GM23248 (cell line): ENCODE measurements at regions not wholly inside any gene's neighbourhood (a gene's known extent, or its start where the extent isn't known, plus 50 kb on each side); places are given as distances from the start of the nearest gene placed in this dataset.

Experiments used
- DNase-seq: peaks from one replicate; pipeline ENCODE4 v3.0.0-alpha.2; 2015
- H2AFZ ChIP-seq: fragments of 200-600 bp; sonication (generic); 2 replicates; pipeline ENCODE4 v1.6.1; 2016; ENCODE audit warnings: antibody characterized with exemption
- H3F3A ChIP-seq: fragments of 200-600 bp; sonication (generic); 2 replicates; pipeline ENCODE4 v1.6.1; 2016; ENCODE audit warnings: mild to moderate bottlenecking, antibody characterized with exemption, mixed run types; ENCODE audit not compliant: insufficient read depth
- H3K27ac ChIP-seq: fragments of 200-600 bp; sonication (generic); 2 replicates; pipeline ENCODE4 v1.5.1; 2016; ENCODE audit warnings: mild to moderate bottlenecking
- H3K27me3 ChIP-seq: fragments of 200-600 bp; sonication (generic); replicated peaks from 2 replicates; pipeline ENCODE4 v1.6.1; 2016; ENCODE audit warnings: mild to moderate bottlenecking; ENCODE audit not compliant: insufficient read depth
- H3K36me3 ChIP-seq: fragments of 200-600 bp; sonication (generic); 2 replicates; pipeline ENCODE4 v1.6.1; 2016; ENCODE audit warnings: low read depth, mild to moderate bottlenecking
- H3K4me1 ChIP-seq: fragments of 200-600 bp; sonication (generic); 2 replicates; pipeline ENCODE4 v1.6.1; 2016; ENCODE audit warnings: mild to moderate bottlenecking; ENCODE audit not compliant: insufficient read depth
- H3K4me2 ChIP-seq: fragments of 200-600 bp; sonication (generic); one replicate; pipeline ENCODE4 v1.6.1; 2016; ENCODE audit warnings: mild to moderate bottlenecking; ENCODE audit not compliant: unreplicated experiment
- H3K4me3 ChIP-seq: fragments of 200-600 bp; sonication (generic); 2 replicates; pipeline ENCODE4 v1.5.1; 2016; ENCODE audit warnings: mild to moderate bottlenecking
- H3K79me2 ChIP-seq: fragments of 200-600 bp; sonication (generic); 2 replicates; pipeline ENCODE4 v1.6.1; 2016; ENCODE audit warnings: mild to moderate bottlenecking; ENCODE audit not compliant: insufficient read depth
- H3K9ac ChIP-seq: fragments of 200-600 bp; sonication (generic); 2 replicates; pipeline ENCODE4 v1.6.1; 2016; ENCODE audit warnings: mild to moderate bottlenecking
- H3K9me2 ChIP-seq: fragments of 200-600 bp; sonication (generic); 2 replicates; pipeline ENCODE4 v1.6.1; 2016; ENCODE audit warnings: mixed run types, mild to moderate bottlenecking, moderate library complexity; ENCODE audit not compliant: insufficient read depth
- H3K9me3 ChIP-seq: fragments of 200-600 bp; sonication (generic); one replicate; pipeline ENCODE4 v1.6.1; 2017; ENCODE audit warnings: low read depth
- H4K20me1 ChIP-seq: fragments of 200-600 bp; sonication (generic); 2 replicates; pipeline ENCODE4 v1.6.0; 2016; ENCODE audit not compliant: insufficient read depth
- EZH2 ChIP-seq: fragments of 200-600 bp; sonication (generic); IDR thresholded peaks from 2 replicates; pipeline ENCODE4 v1.6.1; 2018; ENCODE audit warnings: antibody characterized with exemption, mild to moderate bottlenecking; ENCODE audit not compliant: insufficient read depth, poor library complexity, severe bottlenecking
- EZH2phosphoT487 ChIP-seq: fragments of 200-600 bp; sonication (generic); IDR thresholded peaks from 2 replicates; pipeline ENCODE4 v1.6.1; 2018; ENCODE audit warnings: antibody characterized with exemption, moderate library complexity, mild to moderate bottlenecking, low read depth; ENCODE audit not compliant: insufficient read depth
- WGBS, 2 experiments: methylation state at CpG; one replicate each; pipeline ENCODE4 v1.1.6; 2015 to 2017; ENCODE audit warnings: low lambda C conversion rate in 2 of 2, low coverage in 1 of 2; ENCODE audit errors: missing lambda C conversion rate in 2 of 2; 5-methylcytosine and 5-hydroxymethylcytosine counted together
- in situ Hi-C: fragments of 300-500 bp; cut with MboI; formaldehyde crosslinking; loops from 2 replicates; pipeline ENCODE4 v1.15.0; 2020

GRCh38 chr1:106912131-106912530, 144.3 kb upstream of the PRMT6 start:
- TF ChIP-seq EZH2phosphoT487 (no peak), EZH2 (no peak)
- no peak overlapping the region for H3K9ac ChIP-seq
- H3K36me3 ChIP-seq: no peaks in the 10 kb centered on the region
- H3K9me2 ChIP-seq: no peaks in the 10 kb centered on the region
- H4K20me1 ChIP-seq: no peaks in the 10 kb centered on the region
- no peaks in the 10 kb centered on the region for H3K27me3 ChIP-seq
- 12 to 13% methylated on average over 3 of the region's 3 CpGs for WGBS, 2 experiments
- H3K4me3 ChIP-seq: no peak overlapping the region
- in situ Hi-C loops: no loop called here
- no peak overlapping the region for H2AFZ ChIP-seq
- H3K9me3 ChIP-seq: no peaks in the 10 kb centered on the region
- H3F3A ChIP-seq: peaks cover 5% of the 10 kb centered on the region; the same call in 1 of the 2 replicates
- H3K79me2 ChIP-seq: no peaks in the 10 kb centered on the region
- no peak overlapping the region for H3K4me2 ChIP-seq
- peaks cover 12% of the 10 kb centered on the region for H3K4me1 ChIP-seq
- no peak overlapping the region for H3K27ac ChIP-seq
- peak; percentile 48 for DNase-seq

- Histone ChIP-seq H3K4me3 (no peak overlapping the region), H3K27ac (no peak overlapping the region), H3K79me2 (no peaks in the 10 kb centered on the region), H3K36me3 (no peaks in the 10 kb centered on the region), H3K9me2 (peaks cover 5% of the 10 kb centered on the region; the same call in 1 of the 2 replicates), H3K4me1 (peaks cover 12% of the 10 kb centered on the region), H2AFZ (no peak overlapping the region), H4K20me1 (no peaks in the 10 kb centered on the region), H3K27me3 (no peaks in the 10 kb centered on the region), H3K9me3 (no peaks in the 10 kb centered on the region), H3K4me2 (no peak overlapping the region), H3F3A (no peaks in the 10 kb centered on the region), H3K9ac (no peak overlapping the region)
- in situ Hi-C loops: no loop called here
- TF ChIP-seq EZH2phosphoT487 (no peak), EZH2 (no peak)
- DNase-seq: peak; percentile 45
These were observed 135.3 kb upstream of the PRMT6 start for GRCh38 chr1:106921186-106921585.

DNA sequence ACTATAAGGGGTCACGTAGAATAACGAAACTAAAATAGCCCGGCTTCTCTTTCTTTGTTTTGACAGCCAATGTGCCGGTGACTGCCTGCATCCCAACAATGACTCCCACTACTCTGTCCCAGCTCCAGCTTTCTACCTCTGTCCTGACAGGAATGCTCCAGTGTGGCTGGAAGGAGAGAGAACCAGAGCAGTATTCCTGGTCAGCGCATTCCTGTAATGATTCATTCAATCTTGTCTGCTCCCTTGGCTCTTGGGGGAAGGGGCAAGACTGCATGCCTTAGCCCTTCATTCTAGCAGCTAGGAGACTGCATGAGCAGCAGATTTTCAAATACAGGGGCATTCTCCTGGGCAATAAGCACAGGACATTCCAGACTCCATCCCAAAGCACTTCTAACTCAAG, 132.1 kb upstream of the PRMT6 start:
- 64 to 76% methylated on average over 5 of the region's 5 CpGs for WGBS, 2 experiments
- Histone ChIP-seq H3K4me2 (peak overlapping the region; percentile 47), H3K4me3 (no peak overlapping the region), H3K9ac (no peak overlapping the region), H3F3A (peaks cover 8% of the 10 kb centered on the region), H3K27ac (no peak overlapping the region), H3K36me3 (no peaks in the 10 kb centered on the region), H3K9me2 (peaks cover 5% of the 10 kb centered on the region; the same call in 1 of the 2 replicates), H3K79me2 (no peaks in the 10 kb centered on the region), H3K27me3 (no peaks in the 10 kb centered on the region), H2AFZ (no peak overlapping the region), H3K9me3 (no peaks in the 10 kb centered on the region), H4K20me1 (no peaks in the 10 kb centered on the region), H3K4me1 (peaks cover 21% of the 10 kb centered on the region)
- TF ChIP-seq EZH2phosphoT487 (no peak), EZH2 (no peak)
- in situ Hi-C loops: no loop called here
- DNase-seq: peak; percentile 39

DNA sequence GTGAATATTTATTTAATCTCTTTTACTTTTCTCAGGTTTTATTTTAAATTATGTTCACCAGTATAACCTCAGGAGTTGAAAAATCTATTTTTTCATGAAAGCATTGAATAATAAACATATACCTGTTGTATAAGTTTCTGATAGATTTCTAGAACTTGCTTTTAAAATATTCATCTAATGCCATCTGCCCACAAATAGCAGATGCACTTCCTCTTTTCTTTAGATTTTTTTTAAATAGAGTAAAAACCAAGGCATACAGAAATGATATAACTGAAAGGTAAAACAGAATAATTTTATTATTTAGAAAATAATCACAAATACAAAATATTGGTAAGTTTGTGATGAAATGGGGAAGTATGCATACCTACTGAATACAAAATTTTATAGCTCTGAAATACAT, 130.7 kb upstream of the PRMT6 start:
- in situ Hi-C loops: no loop called here
- Histone ChIP-seq H2AFZ (no peak overlapping the region), H3K4me2 (no peak overlapping the region), H3K36me3 (no peaks in the 10 kb centered on the region), H3K27ac (no peak overlapping the region), H4K20me1 (no peaks in the 10 kb centered on the region), H3K4me3 (no peak overlapping the region), H3K9me3 (no peaks in the 10 kb centered on the region), H3F3A (peaks cover 8% of the 10 kb centered on the region), H3K79me2 (no peaks in the 10 kb centered on the region), H3K4me1 (peaks cover 21% of the 10 kb centered on the region), H3K9me2 (peaks cover 5% of the 10 kb centered on the region; the same call in 1 of the 2 replicates), H3K9ac (no peak overlapping the region), H3K27me3 (no peaks in the 10 kb centered on the region)
- no peak for DNase-seq
- TF ChIP-seq EZH2 (no peak), EZH2phosphoT487 (no peak)
